ENCODE measurements at regions not wholly inside any gene's neighbourhood (a gene's known extent, or its start where the extent isn't known, plus 50 kb on each side); places are given as distances from the start of the nearest gene placed in this dataset.

DNA sequence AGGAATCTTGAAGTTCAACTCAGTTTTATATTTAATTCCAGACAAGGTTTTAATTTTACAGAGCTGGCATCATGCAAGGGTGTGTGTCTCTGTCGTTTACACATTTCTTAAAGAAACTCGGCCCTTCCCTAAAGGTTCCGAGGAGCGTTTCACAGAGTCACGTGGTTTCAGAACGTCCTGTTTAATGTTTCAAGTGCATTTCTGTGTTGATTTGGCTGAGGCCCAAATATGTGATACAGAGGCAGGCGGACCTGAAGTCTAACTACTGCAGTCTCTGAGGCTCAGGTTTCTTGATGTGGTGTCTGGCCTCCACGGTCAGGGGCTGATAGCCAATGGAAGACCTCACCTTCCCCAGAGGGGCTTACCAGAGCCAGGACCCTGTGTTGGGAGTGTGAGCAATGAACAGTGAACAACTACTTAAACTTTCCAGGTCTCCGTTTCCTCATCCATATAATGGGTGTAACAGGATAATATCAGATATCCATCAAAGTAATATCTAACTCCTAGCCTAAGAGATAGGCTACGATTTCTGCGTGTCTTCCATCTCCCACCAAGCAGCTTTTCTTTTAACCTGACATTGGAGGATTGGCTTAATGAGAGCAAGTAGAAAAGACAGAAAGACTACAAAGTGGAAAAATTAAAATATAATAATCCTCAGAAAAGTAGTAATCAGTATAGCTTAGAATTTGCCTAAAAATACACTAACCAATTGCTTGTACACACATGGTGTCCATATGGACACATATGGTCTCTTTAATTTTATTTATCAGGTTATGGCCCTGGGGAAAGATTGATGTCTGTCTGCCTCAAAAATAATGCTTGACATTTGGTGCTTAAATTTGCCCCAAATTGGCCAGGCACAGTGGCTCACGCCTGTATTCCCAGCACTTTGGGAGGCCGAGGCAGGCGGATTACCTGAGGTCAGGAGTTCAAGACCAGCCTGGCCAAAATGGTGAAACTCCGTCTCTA is 50.0 kb upstream of the TRIM2 start:
- Histone ChIP-seq H3K9me3 (ENCODE audit: low read depth) (no peaks in the 10 kb centered on the region), H3K27ac (no peak overlapping the region), H4K20me1 (ENCODE audit: low read depth) (peaks cover 10% of the 10 kb centered on the region), H3K27me3 (peaks cover 85% of the 10 kb centered on the region), H3K9ac (no peak overlapping the region), H3K79me2 (ENCODE audit: low read depth) (no peaks in the 10 kb centered on the region), H3K36me3 (no peaks in the 10 kb centered on the region), H2AFZ (replicated peaks) (peak overlapping the region; percentile 51), H3F3A (ENCODE audit: low read depth) (peaks cover 31% of the 10 kb centered on the region), H3K4me3 (peak overlapping the region; percentile 55), H3K4me1 (peaks cover 32% of the 10 kb centered on the region), H3K4me2 (peak overlapping the region; percentile 81)
- peak overlapping the region; percentile 93 for H3K4me3 Mint-ChIP-seq
- no peak for DNase-seq (ENCODE audit: low spot score)
- TF ChIP-seq EZH2phosphoT487 (IDR thresholded peaks at IDR 0.05) (no peak), EZH2 (IDR thresholded peaks at IDR 0.05) (no peak)
- TF ChIP-seq, protein P1, sequence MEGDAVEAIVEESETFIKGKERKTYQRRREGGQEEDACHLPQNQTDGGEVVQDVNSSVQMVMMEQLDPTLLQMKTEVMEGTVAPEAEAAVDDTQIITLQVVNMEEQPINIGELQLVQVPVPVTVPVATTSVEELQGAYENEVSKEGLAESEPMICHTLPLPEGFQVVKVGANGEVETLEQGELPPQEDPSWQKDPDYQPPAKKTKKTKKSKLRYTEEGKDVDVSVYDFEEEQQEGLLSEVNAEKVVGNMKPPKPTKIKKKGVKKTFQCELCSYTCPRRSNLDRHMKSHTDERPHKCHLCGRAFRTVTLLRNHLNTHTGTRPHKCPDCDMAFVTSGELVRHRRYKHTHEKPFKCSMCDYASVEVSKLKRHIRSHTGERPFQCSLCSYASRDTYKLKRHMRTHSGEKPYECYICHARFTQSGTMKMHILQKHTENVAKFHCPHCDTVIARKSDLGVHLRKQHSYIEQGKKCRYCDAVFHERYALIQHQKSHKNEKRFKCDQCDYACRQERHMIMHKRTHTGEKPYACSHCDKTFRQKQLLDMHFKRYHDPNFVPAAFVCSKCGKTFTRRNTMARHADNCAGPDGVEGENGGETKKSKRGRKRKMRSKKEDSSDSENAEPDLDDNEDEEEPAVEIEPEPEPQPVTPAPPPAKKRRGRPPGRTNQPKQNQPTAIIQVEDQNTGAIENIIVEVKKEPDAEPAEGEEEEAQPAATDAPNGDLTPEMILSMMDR (IDR thresholded peaks at IDR 0.05), result no peak
- peak overlapping the region; percentile 88 for H3K27ac Mint-ChIP-seq
- peaks cover 60% of the 10 kb centered on the region for H3K4me1 Mint-ChIP-seq
- H3K9me3 Mint-ChIP-seq, result no peaks in the 10 kb centered on the region
- peaks cover 1% of the 10 kb centered on the region for H3K36me3 Mint-ChIP-seq
- H3K27me3 Mint-ChIP-seq (ENCODE audit: insufficient read depth, low read depth), result peaks cover 13% of the 10 kb centered on the region

Data from neural progenitor cell (in vitro differentiated cells).